GM18519 (cell line): ENCODE measurements at regions not wholly inside any gene's neighbourhood (a gene's known extent, or its start where the extent isn't known, plus 50 kb on each side); places are given as distances from the start of the nearest gene placed in this dataset.
"Not testable (repeated sequence)": the region's sequence is repeated elsewhere in the genome, so short reads cannot be mapped to it uniquely, and the experiment has no call there.

ENCODE experiments used
- ATAC-seq: cut with Tn5 transposase; IDR thresholded peaks from one replicate; pipeline ENCODE4 v1.9.1; 2021; ENCODE audit warnings: mild to moderate bottlenecking, moderate library complexity; ENCODE audit not compliant: unreplicated experiment, low FRiP score

- ATAC-seq, result no peak
Observed at GRCh38 chr2:242041816-242042215, 172.3 kb downstream of the RTP5 start.

GRCh38 chr2:242043538-242044312 is 174.2 kb downstream of the RTP5 start:
- ATAC-seq, result no peak

GRCh38 chr2:242044313-242044590 is 174.7 kb downstream of the RTP5 start:
- no peak for ATAC-seq

GRCh38 chr2:242045596-242046144 is 176.1 kb downstream of the RTP5 start:
- not testable (repeated sequence) for ATAC-seq

- ATAC-seq, result no peak
Observed at GRCh38 chr2:242046206-242046826, 176.8 kb downstream of the RTP5 start.

- no peak for ATAC-seq
Observed at GRCh38 chr2:242047963-242048362, 178.4 kb downstream of the RTP5 start.

GRCh38 chr2:242048479-242048878 is 178.9 kb downstream of the RTP5 start:
- no peak for ATAC-seq

- ATAC-seq, result not testable (repeated sequence)
Observed at GRCh38 chr2:242049492-242049891, 180.0 kb downstream of the RTP5 start.

GRCh38 chr2:242051463-242051862 is 181.9 kb downstream of the RTP5 start:
- ATAC-seq, result no peak

- ATAC-seq, result no peak
Observed at GRCh38 chr2:242052421-242052820, 182.9 kb downstream of the RTP5 start.

- ATAC-seq, result no peak
Observed at GRCh38 chr2:242053921-242054320, 184.4 kb downstream of the RTP5 start.

- no peak for ATAC-seq
Observed at GRCh38 chr2:242054406-242054805, 184.9 kb downstream of the RTP5 start.

GRCh38 chr2:242054881-242055801 is 185.6 kb downstream of the RTP5 start:
- ATAC-seq, result no peak

- ATAC-seq, result no peak
Observed at GRCh38 chr2:242056026-242056425, 186.5 kb downstream of the RTP5 start.

- no peak for ATAC-seq
Observed at GRCh38 chr2:242056785-242057184, 187.3 kb downstream of the RTP5 start.

- no peak for ATAC-seq
Observed at GRCh38 chr2:242057379-242058040, 188.0 kb downstream of the RTP5 start.

GRCh38 chr2:242058116-242058680 is 188.7 kb downstream of the RTP5 start:
- no peak for ATAC-seq

GRCh38 chr2:242059566-242059965 is 190.0 kb downstream of the RTP5 start:
- ATAC-seq, result no peak

- no peak for ATAC-seq
Observed at GRCh38 chr2:242060212-242060835, 190.8 kb downstream of the RTP5 start.

GRCh38 chr2:242061930-242062329 is 192.4 kb downstream of the RTP5 start:
- not testable (repeated sequence) for ATAC-seq
